GM19452 (cell line): ENCODE measurements at regions not wholly inside any gene's neighbourhood (a gene's known extent, or its start where the extent isn't known, plus 50 kb on each side); places are given as distances from the start of the nearest gene placed in this dataset.
"Not testable (repeated sequence)": the region's sequence is repeated elsewhere in the genome, so short reads cannot be mapped to it uniquely, and the experiment has no call there.

ENCODE experiments used
- ATAC-seq: cut with Tn5 transposase; IDR thresholded peaks from one replicate; pipeline ENCODE4 v1.9.1; 2021; ENCODE audit not compliant: unreplicated experiment

DNA sequence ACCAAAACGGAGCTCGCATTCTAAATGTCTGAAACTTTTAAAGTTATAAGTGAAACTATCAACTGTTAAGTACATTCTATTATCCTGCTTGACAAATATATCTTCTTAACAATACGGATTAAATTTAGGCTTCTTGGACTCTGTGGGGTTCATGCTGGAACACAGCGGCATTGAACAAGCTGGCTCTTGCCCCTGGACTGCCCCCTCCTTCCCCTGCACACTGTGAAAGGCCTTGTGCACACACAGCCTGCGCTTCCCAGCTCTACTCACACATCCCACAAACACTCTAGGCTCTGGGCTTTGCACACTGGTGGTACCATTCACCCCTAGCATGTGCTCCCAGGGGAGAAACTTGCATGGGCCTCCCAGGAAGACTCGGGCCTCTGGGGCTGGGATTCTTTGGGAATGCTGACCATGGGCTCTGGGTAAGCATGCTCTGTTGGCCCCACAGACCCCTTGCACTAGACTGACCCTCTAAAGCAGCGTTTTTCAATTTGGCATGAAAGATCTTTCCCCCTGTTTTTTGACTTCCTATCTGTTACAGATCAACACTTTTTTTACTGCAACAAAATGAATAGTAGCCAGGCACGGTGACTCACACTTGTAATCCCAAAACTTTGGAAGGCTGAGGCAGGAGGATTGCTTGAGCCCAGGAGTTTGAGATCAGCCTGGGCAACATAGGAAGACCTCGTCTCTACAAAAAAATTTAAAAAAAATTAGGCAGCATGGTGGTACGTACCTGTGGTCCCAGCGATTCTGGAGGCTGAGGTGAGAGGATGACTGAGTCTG lies 96.2 kb upstream of the CPM start:
- ATAC-seq, result no peak

DNA sequence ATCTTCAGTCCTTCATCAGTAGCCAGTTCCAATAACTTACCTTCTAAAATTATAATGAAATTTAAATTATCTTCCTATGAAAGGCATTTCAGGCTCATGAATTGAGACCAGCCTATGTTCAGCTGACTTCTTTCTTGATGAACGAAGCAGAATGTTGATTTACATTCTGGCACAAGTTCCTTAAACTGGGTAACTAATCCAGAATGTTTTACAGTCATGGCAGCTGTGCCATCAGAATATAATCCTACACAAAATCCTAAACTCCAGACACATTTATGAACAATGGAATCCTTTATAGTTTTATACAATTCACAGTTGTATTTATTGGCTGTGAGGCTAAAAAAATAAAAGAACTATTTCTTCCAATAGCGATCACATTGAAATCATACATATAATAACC lies 97.3 kb upstream of the CPM start:
- no peak for ATAC-seq

GRCh38 chr12:69036533-69036932 lies 103.6 kb upstream of the CPM start:
- ATAC-seq, result no peak

DNA sequence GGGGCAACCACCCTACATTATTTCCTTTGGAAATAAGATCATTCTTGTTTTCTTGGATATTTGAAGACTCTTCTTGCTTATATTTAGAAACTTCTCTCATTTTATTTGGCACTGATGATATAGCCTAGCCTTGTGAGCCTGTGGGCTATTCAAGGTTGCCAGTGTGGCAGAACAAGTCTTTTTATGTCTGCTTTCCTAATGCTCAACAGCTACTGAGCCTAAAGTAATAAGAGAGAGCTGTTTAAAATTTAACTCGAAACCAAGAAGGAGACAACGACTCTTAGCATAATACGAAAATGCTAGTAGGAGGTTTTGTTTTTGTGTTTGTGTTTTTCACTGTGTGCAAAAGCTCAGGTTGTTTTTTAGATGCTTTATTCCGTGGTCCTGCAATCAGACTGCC lies 104.0 kb upstream of the CPM start:
- ATAC-seq, result no peak

DNA sequence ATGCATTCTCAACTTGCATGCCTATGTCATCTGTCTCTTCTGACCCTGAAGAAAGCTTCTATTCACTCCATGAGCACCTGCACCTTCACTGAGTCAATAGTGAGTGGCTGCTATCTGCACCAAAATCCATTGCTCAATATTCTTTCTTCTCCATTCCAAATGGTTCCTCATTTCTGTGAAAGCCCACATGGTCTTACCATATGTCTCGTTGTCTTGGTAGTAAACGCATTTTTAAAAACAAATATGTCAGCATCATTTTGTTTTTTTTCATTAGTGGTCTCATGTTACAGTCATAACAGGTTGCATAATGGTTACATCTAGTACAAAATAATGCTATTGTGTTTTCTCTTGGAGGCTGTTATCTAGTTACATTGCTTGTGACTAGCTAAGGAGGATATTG lies 106.9 kb upstream of the CPM start:
- ATAC-seq, result no peak

- no peak for ATAC-seq
Observed at GRCh38 chr12:69042557-69042956, 109.6 kb upstream of the CPM start.

GRCh38 chr12:69042970-69043369 lies 110.0 kb upstream of the CPM start:
- ATAC-seq, result no peak

GRCh38 chr12:69044887-69045286 lies 111.9 kb upstream of the CPM start:
- no peak for ATAC-seq

DNA sequence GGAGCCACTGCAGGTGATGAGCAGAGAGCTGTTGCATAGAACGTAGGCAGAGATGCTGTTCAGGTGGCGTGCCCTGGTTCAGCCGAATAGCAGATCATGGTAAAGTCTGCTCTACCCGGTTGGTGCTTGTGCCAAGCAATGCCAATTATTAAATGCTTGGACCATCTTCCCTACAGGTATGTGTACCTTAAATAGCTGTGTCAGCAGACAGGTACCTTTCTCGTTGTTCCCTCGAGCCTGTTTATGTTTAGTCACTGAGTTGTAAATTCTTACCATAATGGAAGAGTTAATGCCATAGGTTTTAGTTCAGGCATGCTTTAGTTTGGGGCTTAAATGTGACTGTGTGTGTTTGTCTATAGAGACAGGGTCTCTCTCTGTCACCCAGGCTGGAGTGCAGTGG lies 112.5 kb upstream of the CPM start:
- no peak for ATAC-seq

- ATAC-seq, result no peak
Observed at GRCh38 chr12:69046363-69046762, 113.4 kb upstream of the CPM start.

GRCh38 chr12:69046920-69047319 lies 113.9 kb upstream of the CPM start:
- ATAC-seq, result no peak

DNA sequence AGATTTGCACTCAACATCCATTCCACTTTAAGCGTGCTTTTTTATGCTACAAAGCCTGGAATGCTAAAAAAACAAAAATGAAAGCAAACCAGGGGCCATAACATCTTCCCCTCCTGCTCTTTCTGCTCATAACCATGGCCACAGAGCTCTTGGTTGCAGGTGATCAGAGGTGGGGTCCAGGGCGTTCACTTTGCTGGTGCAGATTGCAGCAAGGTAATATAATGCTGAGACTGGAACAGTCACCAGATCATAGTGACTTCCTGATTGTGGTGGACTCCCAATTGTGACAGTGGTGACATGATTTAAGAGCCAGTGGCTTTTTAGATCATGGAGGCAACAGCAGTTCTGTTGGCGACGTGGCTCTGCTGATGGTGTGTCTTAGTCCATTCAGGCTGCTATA lies 115.0 kb upstream of the CPM start:
- ATAC-seq, result no peak

DNA sequence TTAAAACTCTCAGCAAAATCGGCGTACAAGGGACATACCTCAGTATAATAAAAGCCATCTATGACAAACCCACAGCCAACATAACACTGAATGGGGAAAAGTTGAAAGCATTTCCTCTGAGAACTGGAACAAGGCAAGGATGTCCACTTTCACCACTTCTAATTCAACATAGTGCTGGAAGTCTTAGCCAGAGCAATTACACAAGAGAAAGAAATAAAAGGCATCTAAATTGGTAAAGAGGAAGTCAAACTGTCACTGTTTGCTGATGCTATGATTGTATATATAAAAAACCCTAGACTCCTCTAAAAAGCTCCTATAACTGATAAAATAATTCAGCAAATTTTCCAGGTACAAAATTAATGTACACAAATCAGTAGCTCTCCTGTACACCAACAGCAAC lies 116.9 kb upstream of the CPM start:
- ATAC-seq, result not testable (repeated sequence)

- ATAC-seq, result no peak
Observed at GRCh38 chr12:69052613-69053408, 119.8 kb upstream of the CPM start.

GRCh38 chr12:69054343-69055056 lies 121.5 kb upstream of the CPM start:
- ATAC-seq, result no peak

DNA sequence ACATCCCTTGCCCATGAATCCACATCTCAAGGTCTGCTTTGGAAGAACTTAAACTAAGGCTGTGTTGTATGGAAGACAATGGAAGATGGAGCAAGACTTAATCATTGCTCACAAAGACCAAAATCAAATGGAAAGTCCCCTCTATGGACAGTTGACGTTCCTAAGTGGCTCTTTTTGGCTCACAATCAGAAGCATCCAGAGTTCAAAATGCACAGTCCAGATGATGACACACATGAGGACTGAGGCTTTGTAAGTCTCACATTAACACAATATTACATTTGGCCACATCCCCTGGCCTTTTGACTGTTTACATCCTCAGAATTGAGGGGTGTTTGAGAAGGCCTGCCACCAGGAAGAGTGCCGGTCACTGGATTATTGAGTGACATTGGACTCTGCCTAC lies 122.3 kb upstream of the CPM start:
- no peak for ATAC-seq

GRCh38 chr12:69055706-69056105 lies 122.7 kb upstream of the CPM start:
- ATAC-seq, result no peak

- ATAC-seq, result no peak
Observed at GRCh38 chr12:69056743-69057515, 124.0 kb upstream of the CPM start.

- ATAC-seq, result no peak
Observed at GRCh38 chr12:69057742-69058141, 124.8 kb upstream of the CPM start.

DNA sequence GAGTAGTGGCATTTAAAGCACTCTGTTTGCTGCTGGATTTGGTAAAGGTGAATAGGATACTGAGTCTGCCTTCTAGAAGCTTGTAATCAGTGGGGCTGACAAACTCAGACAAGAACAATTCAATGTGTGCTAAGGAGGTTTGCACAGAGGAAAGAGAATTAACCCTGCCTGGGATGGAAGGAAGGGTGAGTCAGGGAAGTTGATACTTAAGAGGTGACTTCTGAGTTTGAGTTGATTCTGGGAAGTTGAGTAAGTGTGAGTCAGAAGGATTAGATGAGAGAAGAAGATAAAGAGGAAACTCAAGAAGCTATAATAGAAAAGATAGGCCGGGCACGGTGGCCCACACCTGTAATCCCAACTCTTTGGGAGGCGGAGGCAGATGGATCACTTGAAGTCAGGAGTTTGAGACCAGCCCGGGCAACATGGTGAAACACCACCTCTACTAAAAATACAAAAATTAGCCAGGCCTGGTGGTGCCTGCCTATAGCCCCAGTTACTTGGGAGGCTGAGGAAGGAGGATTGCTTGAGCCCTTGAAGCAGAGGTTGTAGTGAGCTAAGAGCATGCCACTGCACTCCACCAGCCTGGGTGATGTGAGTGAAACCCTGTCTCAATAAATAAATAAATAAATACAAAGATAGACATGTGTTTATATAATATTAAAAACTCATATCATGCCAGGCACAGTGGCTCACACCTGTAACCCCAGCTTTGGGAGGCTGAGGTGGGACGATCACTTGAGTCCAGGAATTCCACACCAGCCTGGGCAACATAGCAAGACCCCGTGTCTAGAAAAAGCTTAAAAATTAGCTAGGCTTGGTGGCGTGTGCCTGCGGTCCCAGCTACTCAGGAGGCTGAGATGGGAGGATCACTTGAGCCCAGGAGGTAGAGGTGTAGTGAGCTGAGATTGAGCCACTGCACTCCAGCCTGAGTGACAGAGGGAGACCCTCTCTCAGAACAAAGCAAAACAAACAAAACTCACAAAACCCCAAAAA lies 126.8 kb upstream of the CPM start:
- no peak for ATAC-seq
